ENCODE measurements at regions not wholly inside any gene's neighbourhood (a gene's known extent, or its start where the extent isn't known, plus 50 kb on each side); places are given as distances from the start of the nearest gene placed in this dataset.
"Not testable (repeated sequence)": the region's sequence is repeated elsewhere in the genome, so short reads cannot be mapped to it uniquely, and the experiment has no call there.

DNA sequence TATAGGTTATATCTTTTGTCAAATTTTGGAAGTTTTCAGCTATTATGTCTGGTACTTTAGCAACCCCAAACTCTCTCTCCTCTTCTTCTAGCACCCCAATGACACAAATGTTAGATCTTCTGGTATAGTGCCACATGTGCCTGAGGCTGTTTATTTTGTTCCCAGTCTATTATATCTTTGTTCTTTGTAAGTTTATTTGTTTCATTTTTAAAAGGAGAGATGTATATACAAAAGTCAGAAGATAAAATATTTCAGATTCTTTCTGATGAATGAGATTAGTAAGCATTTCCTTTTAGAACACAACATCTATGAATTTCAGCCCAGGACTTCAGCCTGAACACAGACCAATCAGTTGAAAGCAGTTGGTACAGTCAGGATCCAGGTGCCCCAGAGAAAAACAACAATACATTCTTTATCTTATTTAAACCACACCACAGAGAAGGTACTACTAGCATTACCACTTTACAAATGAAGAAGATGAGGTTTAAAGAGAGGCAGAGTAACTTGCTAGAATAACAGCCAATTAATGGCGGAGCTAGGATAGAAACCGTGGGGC lies 114.1 kb upstream of the BTG1 start:
- no peak for DNase-seq

DNA sequence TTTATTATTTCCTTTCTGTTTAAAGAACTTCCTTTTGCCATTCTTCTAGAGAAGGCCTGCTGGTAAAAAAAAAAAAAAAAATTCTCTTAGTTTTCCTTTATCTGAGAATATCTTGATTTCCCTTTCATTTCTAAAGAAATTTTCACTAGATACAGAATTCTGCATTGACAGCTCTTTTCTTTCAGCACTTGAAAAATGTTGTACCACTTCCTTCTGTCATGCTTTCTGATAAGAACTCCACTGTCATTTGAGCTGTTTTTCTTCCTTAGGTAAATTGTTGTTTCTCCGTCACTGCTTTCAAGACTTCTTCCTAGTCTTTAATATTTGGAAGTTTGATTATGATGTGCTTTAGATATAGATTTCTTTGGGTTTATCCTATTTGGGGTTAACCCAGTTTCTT lies 113.6 kb upstream of the BTG1 start:
- DNase-seq, result no peak

DNA sequence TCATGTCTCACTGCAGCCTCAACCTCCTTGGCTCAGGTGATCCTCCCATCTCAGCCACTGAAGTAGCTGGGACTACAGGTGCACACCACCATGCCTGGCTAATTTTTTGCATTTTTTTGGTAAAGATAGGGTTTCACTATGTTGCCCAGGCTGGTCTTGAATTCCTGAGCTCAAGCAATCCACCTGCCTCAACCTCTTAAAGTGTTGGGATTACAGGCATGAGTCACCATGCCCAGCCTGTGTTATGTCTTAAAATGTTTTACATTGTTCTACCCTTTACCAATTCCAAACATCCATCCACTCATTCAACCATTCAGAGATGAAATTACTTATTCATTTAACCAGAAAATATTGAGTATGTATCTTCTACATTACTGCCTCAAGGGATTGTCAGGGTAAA lies 111.6 kb upstream of the BTG1 start:
- no peak for DNase-seq

DNA sequence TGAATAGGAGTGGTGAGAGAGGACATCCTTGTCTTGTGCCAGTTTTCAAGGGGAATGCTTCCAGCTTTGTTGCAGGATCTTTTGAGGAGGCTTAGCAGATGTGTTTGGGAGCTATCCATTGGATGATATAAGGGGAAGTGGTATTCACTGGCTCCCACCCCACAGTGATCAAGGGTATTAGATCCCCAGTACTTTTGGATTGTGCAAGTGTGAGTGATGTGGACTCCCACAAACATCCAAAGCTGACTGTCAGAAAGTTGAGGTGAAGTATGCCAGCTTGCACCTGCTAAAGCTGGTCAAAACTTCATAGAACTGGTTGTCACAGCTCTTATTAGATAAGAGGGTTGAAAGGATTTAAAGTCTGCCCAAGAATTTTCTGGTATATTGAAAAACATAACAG lies 110.1 kb upstream of the BTG1 start:
- DNase-seq, result no peak

DNA sequence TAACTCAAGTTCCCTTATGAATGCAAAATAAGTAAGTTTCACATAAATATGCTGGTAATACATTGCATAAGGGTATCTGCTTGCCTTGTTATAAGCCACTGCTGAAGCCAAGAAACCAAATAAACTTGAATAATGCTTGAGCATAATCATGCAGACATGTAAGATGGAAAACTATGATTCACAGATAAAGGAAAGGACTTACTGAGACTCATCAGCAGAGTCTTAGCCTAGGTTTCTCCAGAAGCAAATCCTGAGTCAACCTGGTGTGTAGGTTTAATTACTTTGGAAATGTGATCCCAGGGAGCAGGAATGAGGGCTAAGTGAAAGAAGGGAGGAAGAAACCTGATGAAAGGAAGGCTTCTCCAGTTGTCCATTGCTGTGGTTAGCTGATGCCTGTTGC lies 107.7 kb upstream of the BTG1 start:
- no peak for DNase-seq

DNA sequence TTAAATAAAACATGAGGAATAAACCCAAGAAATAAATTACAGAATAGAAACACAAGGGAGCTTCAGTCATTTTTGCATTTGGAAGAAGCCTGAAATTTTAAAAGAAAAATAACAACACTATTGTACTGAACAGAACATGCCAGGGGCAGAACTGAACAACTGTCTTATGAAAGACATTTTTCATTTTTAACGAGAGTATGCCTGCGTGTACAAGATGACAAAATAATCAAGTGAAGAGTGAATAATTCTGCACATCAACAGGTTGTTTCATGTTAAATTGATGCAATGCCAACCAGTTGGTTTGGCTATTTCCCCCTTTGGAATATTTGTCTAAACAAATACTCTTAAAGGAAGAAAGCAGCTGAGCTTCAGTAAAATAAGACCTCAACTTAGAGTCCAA lies 103.3 kb upstream of the BTG1 start:
- DNase-seq, result no peak

DNA sequence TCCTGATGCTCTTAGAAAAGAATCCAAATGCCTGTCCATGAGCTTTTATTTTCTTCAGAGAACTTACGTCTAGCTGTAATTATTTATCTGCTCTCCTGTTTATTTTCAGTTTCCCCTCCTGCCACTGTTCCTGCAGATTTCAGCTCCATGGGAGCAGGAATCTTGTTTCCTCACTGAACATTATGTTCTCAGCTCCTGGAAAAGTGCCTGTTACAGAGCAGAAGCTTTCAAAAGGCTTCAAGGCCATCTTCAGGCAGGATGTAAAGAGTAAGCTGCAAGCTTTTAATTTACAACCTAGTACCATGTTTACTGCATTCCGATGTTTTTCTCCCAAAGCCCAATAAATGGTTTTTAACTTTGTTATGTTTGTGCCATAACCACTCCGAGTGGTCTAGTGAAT lies 98.4 kb upstream of the BTG1 start:
- DNase-seq, result no peak

DNA sequence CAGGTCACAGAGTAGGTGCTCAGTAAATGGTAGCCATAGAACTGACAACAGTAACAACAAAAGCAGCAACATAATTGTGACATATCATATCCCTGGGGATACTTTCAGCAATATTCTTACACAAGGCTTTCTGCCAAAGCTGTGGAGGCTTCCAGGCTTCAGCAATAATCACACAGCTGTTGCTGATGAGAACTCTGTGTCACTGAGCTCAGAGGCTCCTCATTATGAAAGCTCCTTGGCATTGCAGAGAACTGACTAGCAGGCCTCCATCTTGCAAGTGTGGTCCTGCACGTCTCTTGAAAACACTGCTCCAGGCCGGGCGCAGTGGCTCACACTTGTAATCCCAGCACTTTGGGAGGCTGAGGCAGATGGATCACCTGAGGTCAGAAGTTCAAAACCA lies 97.3 kb upstream of the BTG1 start:
- DNase-seq, result no peak

DNA sequence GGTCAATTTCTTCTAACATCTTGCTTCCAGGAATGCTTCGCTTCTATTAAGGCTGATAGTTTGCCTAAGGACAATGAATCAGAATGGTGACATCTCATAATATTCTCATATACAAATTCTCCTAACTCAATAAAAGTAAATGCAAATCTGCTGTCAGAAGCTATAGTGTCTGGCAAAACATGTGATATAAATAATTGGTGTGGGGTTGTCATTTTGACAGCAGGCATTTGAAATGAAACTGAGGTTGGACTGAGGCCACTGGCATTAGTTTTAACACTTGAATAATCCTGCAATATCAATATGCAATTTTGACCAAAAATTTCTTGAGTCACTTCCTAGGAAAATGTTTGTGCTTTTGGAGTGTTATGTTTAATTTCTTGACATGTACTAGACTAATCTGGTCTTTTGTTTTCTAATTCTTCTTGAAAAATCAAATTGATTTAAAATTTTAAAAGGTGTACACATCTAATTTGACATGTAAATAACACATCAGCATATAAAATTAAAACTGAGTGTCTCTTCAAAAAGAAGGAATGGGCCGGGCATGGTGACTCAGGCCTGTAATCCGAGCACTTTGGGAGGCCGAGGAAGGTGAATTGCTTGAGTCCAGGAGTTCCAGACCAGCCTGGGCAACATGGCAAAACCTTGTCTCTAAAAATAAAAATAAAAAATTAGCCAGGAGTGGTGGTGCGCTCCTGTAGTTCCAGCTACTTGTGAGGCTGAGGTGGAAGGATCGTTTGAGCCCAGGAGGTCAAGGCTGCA lies 92.3 kb upstream of the BTG1 start:
- DNase-seq, result no peak

DNA sequence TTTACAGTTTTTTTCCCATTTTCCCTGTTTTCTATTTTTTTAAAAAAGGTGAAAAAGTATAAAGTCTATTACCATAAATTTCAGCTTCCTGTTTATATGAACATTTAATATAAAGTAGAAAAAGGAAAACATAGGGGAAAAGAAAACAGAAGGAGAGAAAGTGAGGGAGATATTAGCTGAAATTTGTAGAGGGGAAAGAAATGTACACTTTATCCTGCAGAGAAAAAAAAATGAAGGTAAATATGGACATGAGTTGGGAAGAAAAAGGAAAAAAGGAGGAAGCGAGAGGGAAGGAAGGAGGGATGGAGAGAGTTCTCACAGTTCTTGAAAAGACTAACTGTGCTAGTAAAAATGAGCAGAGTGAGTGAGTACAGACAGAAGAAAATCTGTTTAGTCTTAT lies 91.6 kb upstream of the BTG1 start:
- DNase-seq, result no peak

DNA sequence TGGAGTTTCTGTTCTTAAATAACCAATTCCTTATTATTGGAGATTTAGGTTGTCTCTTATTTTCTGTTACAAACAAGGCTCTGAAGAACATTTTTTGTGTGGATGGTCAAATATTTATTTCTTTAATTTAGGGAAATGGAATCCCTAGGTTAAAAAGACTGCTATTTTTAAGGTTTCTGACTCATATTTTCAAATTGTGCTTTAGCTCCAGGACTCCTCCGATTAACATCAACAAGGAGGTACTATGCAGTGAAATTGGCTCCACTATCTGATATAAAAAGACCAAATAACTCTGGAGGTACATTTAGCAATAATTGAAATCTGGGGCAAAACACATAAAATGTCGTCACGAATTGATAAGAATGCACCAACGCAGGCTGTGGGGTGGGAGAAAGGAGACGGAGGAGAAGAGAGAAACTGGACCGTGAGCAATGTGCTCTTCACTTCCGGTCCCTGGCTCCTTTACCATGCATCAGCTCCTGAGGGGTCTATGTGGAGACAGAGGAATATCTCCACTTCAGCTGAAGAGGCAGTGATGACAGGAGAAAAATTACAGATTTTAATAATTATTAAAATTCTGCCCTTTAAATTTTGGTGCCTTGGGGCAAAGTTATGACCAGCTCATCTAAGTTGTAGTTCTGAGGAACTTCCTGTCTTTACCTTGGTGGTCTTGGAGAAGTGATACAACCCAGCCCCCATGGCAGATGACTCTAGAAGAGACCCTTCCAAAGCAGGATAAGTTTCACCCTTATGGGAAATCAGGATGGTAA lies 90.2 kb upstream of the BTG1 start:
- no peak for DNase-seq

DNA sequence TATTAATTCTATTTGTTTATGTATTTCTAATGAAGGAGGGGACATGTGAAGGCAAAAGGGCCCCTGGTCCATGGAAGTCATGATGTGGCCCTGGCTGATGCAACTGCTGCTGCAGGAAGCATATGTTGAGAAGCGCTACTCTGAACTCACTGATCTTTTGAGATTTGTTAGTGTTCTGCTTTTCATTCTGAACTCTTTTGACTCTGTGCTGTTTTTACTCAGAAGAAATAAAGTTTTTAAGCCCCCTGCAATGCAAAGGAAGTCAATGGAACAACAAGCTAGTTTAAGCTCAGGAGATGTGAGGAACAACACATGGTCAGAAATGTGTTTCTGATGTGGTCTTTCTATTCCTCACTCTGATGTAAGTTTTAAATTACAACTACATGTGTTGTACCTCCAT lies 88.9 kb upstream of the BTG1 start:
- DNase-seq, result no peak

DNA sequence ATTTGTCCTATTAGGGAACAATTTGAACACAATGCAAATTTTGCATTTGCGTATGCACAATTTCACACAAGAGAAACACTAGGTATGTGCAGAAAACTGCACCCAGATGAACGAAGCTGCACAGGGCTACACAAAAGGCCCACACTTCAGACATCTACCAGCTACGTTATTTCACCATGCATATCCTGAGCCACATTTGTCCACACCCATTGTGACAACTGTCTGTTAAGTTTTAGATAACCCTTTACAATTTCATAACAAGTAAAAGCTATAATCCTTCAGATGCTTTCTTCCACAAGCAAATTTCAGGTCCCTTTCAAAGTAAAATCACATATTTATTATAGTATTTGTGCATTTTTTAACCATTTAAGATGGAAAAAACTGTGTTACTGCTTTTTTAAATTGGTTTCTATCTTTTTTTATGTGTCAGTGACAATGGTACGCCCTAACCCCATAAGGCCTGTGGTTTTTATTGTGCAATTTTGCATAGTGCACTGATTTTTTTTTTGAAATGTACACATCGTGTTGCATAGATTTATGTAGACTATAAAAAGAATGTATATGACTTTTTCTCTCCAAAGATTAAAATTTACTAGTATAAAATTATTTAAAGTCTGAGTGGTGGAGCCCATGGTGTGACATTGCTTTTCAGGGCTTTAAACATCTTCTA lies 87.8 kb upstream of the BTG1 start:
- DNase-seq, result no peak

DNA sequence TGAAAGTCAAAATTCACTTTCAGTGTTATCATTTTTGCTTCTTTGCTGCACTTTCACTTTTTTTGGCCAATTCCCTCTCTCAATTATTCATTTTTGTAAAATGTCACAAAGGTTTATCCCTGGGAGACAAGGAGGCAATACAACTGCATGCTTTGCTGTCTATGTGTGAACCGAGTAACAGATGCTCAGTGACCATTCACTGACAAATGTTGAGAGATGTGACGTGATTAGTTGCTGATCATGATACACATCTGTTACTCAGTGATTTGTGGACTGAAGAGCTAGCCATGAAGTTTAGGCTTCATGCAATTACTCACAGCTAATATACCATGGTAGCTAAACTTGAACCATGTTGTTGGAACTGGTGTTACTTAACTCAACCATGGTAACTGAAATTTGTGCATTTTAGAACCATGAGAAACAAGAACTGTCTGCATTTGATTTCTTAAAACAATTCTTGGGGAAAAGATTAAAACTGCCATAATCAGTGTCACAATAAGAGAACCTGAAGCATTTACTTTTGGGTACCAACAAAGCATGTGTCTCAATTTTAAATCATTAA lies 86.8 kb upstream of the BTG1 start:
- not testable (repeated sequence) for DNase-seq

DNA sequence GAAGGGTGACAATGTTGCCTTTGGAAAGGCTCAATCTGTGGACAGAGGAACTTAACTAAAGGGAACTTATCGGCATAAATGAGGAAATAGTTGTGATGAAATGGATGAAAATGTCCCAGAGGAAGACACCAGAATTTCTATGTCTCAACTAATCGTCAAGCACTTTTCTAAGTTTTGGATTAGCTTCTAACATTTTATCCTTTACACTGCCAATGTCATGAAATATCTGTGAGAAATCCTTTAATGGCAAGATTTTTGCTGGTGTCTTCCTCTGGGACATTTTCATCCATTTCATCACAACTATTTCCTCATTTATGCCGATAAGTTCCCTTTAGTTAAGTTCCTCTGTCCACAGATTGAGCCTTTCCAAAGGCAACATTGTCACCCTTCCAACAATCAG lies 86.3 kb upstream of the BTG1 start:
- not testable (repeated sequence) for DNase-seq

DNA sequence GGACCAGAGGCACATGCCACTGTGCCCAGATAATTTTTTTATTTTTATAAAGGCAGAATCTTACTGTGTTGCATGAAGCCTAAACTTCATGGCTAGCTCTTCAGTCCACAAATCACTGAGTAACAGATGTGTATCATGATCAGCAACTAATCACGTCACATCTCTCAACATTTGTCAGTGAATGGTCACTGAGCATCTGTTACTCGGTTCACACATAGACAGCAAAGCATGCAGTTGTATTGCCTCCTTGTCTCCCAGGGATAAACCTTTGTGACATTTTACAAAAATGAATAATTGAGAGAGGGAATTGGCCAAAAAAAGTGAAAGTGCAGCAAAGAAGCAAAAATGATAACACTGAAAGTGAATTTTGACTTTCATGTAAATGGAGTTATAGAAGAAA lies 85.9 kb upstream of the BTG1 start:
- not testable (repeated sequence) for DNase-seq

DNA sequence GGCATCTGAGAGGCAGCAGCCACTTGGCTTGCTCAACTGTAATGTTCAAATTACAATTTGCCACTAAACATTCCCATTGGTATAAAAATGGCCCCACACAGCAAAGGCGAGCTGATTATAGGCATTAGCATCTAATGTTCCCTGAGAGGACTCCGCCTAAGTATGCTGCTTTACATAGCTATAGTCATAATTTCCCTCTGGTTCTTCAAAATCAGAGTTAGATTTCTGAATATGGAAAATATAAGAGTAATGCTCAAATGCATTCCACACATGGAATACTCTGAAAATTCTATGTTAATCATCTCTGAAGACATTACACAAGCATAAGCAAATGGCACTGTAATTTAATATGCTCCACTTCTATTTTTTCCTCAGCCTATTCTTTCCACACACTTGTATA lies 83.7 kb upstream of the BTG1 start:
- DNase-seq, result no peak

DNA sequence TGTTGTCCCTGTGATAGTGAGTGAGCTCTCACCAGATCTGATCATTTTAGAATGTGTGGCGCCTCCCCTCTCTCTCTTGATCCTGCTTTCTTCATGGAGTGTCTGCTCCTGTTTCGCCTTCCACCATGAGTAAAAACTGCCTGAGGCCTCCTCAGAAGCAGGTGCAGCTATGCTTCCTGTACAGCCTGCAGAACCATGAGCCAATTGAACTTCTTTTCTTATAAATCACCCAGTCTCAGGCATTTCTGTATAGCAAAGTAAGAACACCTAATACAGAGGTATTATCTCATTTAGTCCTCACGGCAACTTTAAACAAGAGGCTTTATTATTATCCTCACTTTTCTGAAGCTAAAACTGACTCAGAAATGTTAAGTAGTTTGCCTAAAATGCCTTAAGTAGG lies 81.3 kb upstream of the BTG1 start:
- no peak for DNase-seq

DNA sequence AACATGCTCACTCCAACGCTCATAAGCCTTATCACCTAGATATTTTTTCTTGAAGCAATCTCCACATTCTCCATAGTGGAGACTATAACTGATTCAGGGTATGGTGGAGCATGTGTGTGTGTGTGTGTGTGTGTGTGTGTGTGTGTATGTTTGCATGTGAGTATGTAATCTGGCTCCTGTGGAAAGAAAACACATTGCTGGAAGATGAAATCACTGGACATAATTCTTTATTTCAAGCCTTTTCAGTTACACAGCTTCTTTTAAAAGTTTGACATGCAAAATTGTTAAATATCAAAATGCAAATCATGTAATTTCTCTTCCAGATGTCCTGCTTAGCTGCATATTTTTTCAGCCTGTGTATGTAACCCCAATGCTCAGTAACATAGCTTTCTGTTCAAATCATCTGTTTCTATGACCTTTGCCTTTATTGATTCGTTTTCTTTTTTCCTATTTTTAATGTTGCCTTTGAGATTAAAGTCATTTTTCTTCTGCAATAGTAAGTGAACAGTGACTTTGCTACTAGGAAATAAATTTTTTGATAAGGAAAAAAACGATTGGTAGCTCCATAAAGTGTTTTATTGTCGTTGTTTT lies 80.5 kb upstream of the BTG1 start:
- no peak for DNase-seq

DNA sequence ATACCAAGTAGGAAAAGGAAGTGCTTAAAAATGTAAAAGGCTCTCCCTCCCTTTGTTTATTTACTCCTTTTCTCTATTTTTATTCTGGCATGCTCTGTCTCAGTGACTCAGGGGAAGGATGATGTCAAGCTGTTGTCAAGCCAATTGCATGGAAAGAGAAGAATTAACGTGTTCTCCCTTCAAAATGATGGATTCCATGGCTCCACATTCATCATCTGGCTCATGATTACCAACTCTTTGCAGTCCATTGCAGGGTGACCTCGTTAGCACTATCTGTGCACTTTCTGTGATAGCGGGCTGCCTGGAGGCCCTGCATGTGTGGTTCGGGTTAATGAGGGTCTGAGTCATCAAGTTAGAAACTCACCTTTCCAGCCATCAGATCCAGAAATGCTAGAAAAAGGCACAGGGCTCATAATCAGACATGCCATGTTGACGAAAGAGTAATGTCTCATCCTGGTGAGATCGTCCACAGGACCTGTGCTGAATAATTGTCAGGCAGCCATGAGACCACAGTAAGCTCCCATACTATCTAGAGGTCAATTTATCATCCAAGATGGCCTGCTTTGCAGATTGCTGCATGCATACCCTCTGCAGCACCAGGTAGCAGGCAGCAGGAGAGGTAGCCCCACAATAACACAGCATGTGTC lies 79.2 kb upstream of the BTG1 start:
- DNase-seq, result no peak

DNA sequence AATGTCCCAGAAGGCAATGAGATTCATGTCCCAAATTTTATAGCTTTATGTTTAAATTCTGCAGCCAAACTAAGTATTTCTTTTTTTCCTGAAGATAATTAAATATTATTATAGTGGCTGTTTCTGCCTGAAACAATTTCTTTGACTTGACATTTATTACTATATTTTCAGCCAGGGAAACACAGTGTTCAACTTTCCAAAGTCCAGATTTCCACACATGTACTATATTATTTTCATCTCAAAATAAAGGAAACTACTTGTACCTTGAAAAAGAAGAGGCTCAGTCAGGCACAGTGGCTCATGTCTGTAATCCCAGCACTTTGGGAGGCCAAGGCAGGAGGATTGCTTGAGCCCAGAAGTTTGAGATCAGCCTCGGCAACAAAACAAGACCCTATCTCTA lies 77.8 kb upstream of the BTG1 start:
- no peak for DNase-seq
